ENCODE measurements at regions not wholly inside any gene's neighbourhood (a gene's known extent, or its start where the extent isn't known, plus 50 kb on each side); places are given as distances from the start of the nearest gene placed in this dataset.

- no peak for TF ChIP-seq CTCF (IDR thresholded peaks at IDR 0.05; ENCODE audit: low read length)
- no peak for TF ChIP-seq EZH2 (IDR thresholded peaks at IDR 0.05; ENCODE audit: borderline replicate concordance, low read length)
Measured at GRCh38 chr6:85364344-85364743, 85.5 kb upstream of the NT5E start.
